H1 (cell line): ENCODE measurements at regions not wholly inside any gene's neighbourhood (a gene's known extent, or its start where the extent isn't known, plus 50 kb on each side); places are given as distances from the start of the nearest gene placed in this dataset.

Experiments used
- CHD2 ChIP-seq: IDR thresholded peaks from 2 replicates; pipeline ENCODE4 v1.6.1; 2012; ENCODE audit warnings: low read length, improper control_type of control experiment
- CREB1 ChIP-seq: IDR thresholded peaks from 2 replicates; pipeline ENCODE4 v1.6.1; 2012; ENCODE audit warnings: inconsistent platforms
- POLR2A ChIP-seq, 2 experiments: IDR thresholded peaks; 1 replicate in 1 of 2; 2 replicates in 1 of 2; pipeline ENCODE4 v1.6.1; 2011; ENCODE audit warnings: low read depth in 2 of 2, low read length in 2 of 2, mild to moderate bottlenecking in 2 of 2; ENCODE audit errors: control extremely low read depth in 1 of 2
- TAF1 ChIP-seq: IDR thresholded peaks from 2 replicates; pipeline ENCODE4 v1.6.1; 2011; ENCODE audit warnings: mild to moderate bottlenecking, low read depth, low read length
- TEAD4 ChIP-seq: IDR thresholded peaks from 2 replicates; pipeline ENCODE4 v1.6.1; 2012; ENCODE audit warnings: low read depth, low read length, inconsistent platforms, mixed read lengths
- ZNF274 ChIP-seq: IDR thresholded peaks from 2 replicates; pipeline ENCODE4 v1.7.0; 2012; ENCODE audit warnings: low read length, borderline replicate concordance; ENCODE audit errors: extremely low read depth
- TF ChIP-seq, protein P1 (sequence below): IDR thresholded peaks from 2 replicates; pipeline ENCODE4 v1.6.1; 2012; ENCODE audit warnings: inconsistent platforms
- TF ChIP-seq, protein P2 (sequence below), 3 experiments: IDR thresholded peaks; 1 replicate in 2 of 3; 2 replicates in 1 of 3; pipeline versions ENCODE4 v1.5.1 to v1.6.1; 2011; ENCODE audit warnings: low read length in 3 of 3, mild to moderate bottlenecking in 3 of 3, inconsistent platforms in 2 of 3, low read depth in 1 of 3, moderate library complexity in 1 of 3; ENCODE audit not compliant: insufficient read depth in 1 of 3; ENCODE audit errors: control extremely low read depth in 1 of 3

DNA sequence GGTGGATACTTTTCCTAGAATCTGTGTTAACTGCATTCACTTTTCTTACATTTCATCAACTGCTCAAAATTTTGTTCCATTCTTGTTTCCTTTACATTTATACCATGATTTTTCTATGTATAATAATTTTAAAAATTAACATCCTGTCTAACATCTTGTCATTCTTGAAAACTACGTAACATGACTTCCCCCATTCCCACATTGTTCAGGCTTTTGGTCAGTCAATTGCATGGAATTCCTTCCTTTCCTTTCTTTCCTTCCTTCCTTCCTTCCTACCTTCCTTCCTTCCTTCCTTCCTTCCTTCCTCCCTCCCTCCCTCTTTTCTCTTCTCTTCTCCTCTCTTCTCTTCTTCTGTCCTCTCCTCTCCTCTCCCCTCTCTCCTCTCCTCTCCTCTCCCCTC is 220.7 kb upstream of the TP63 start:
- TF ChIP-seq, protein P1, sequence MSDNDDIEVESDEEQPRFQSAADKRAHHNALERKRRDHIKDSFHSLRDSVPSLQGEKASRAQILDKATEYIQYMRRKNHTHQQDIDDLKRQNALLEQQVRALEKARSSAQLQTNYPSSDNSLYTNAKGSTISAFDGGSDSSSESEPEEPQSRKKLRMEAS: no peak
- TF ChIP-seq, protein P2, sequence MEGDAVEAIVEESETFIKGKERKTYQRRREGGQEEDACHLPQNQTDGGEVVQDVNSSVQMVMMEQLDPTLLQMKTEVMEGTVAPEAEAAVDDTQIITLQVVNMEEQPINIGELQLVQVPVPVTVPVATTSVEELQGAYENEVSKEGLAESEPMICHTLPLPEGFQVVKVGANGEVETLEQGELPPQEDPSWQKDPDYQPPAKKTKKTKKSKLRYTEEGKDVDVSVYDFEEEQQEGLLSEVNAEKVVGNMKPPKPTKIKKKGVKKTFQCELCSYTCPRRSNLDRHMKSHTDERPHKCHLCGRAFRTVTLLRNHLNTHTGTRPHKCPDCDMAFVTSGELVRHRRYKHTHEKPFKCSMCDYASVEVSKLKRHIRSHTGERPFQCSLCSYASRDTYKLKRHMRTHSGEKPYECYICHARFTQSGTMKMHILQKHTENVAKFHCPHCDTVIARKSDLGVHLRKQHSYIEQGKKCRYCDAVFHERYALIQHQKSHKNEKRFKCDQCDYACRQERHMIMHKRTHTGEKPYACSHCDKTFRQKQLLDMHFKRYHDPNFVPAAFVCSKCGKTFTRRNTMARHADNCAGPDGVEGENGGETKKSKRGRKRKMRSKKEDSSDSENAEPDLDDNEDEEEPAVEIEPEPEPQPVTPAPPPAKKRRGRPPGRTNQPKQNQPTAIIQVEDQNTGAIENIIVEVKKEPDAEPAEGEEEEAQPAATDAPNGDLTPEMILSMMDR (IDR thresholded peaks at IDR 0.05; ENCODE audit: control extremely low read depth in 1 of 3, insufficient read depth in 1 of 3, low read depth in 1 of 3, low read length in 3 of 3): no peak
- TF ChIP-seq POLR2A (IDR thresholded peaks at IDR 0.05; ENCODE audit: control extremely low read depth in 1 of 2, low read depth in 2 of 2, low read length in 2 of 2): no peak
- no peak for TF ChIP-seq ZNF274
- no peak for TF ChIP-seq CREB1
- no peak for TF ChIP-seq TEAD4
- TF ChIP-seq CHD2: no peak
- no peak for TF ChIP-seq TAF1
